ENCODE measurements at regions not wholly inside any gene's neighbourhood (a gene's known extent, or its start where the extent isn't known, plus 50 kb on each side); places are given as distances from the start of the nearest gene placed in this dataset.

- TF ChIP-seq, protein P1, sequence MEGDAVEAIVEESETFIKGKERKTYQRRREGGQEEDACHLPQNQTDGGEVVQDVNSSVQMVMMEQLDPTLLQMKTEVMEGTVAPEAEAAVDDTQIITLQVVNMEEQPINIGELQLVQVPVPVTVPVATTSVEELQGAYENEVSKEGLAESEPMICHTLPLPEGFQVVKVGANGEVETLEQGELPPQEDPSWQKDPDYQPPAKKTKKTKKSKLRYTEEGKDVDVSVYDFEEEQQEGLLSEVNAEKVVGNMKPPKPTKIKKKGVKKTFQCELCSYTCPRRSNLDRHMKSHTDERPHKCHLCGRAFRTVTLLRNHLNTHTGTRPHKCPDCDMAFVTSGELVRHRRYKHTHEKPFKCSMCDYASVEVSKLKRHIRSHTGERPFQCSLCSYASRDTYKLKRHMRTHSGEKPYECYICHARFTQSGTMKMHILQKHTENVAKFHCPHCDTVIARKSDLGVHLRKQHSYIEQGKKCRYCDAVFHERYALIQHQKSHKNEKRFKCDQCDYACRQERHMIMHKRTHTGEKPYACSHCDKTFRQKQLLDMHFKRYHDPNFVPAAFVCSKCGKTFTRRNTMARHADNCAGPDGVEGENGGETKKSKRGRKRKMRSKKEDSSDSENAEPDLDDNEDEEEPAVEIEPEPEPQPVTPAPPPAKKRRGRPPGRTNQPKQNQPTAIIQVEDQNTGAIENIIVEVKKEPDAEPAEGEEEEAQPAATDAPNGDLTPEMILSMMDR (conservative IDR thresholded peaks at IDR 0.05): no peak
- H3K27ac ChIP-seq: no peak overlapping the region
Observed at GRCh38 chr5:53369681-53370080, 110.7 kb upstream of the FST start.

GRCh38 chr5:53373451-53374158, 106.8 kb upstream of the FST start:
- no peak overlapping the region for H3K27ac ChIP-seq
- TF ChIP-seq, protein P1 (conservative IDR thresholded peaks at IDR 0.05): no peak

DNA sequence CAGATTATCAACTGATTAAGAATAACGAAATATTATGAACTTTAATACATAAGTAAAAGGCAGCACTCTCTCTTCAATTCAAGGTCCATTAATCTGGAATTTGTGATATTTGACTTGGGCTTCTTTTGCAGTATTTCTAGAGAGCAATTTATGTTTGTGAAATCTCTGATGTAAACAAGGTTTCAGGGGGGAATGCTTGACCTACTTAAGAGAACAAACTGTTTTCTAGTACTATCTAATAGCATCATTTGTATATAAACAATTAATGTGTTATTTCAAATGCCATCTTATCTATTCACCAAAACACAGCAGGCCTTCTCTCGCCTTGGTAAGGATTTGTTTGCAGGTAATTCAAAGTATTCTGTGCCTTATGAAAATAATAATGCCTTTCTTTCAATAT, 103.6 kb upstream of the FST start:
- TF ChIP-seq, protein P1 (conservative IDR thresholded peaks at IDR 0.05): no peak
- no peak overlapping the region for H3K27ac ChIP-seq

DNA sequence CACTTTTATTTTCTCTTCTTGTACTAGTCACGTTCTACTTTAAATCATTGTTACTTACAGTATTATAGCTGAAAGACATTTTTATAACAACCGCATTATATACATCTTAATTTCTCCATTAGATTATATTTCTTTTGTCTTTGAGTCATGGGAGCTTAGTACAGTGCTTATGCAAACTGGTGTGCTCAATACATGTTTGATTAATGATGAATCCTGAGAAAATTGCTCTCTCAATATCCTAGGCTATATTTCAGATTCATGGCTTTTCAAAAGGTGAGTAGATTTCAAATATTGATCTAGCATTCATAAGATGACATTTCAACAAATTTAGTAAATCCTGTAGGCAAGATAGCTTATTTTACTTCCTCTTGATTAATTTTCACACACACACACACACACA, 102.2 kb upstream of the FST start:
- TF ChIP-seq, protein P1 (conservative IDR thresholded peaks at IDR 0.05): no peak
- no peak overlapping the region for H3K27ac ChIP-seq

GRCh38 chr5:53378590-53379247, 101.7 kb upstream of the FST start:
- H3K27ac ChIP-seq: no peak overlapping the region
- TF ChIP-seq, protein P1 (conservative IDR thresholded peaks at IDR 0.05): no peak

- TF ChIP-seq, protein P1 (conservative IDR thresholded peaks at IDR 0.05): no peak
Observed at GRCh38 chr5:53386341-53386740, 94.1 kb upstream of the FST start.

DNA sequence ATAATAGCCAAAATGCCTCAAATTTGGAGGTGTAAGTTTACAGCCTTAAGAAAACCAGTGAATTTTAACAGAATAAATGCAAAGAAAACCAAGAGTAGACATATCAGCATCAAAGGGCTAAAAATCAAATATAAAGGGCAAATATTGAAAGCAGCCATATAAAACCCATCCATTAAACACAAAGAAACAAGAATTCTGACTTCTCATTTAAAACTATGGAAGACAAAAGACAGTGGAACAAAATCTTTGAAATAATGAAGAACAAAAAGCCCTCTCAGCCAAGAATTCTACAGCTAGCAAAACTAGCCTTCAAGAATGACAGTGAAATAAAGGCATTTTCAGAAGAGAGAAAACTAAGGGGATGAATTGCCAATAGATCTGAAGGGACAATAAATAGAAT, 91.3 kb upstream of the FST start:
- H3K27ac ChIP-seq: no peak overlapping the region
- TF ChIP-seq, protein P1 (conservative IDR thresholded peaks at IDR 0.05): no peak

More at GRCh38 chr5:53386341-53386740, 94.1 kb upstream of the FST start:
- no peak overlapping the region for H3K27ac ChIP-seq

Data from VCaP (cell line).